K562 (cell line): ENCODE measurements at regions not wholly inside any gene's neighbourhood (a gene's known extent, or its start where the extent isn't known, plus 50 kb on each side); places are given as distances from the start of the nearest gene placed in this dataset.

ENCODE experiments used
- ATAC-seq: fragments of 200-7000 bp; cut with Tn5 transposase; 3 replicates; pipeline ENCODE4 v1.9.1; 2020; ENCODE audit warnings: moderate library complexity
- BruUV-seq: library from RNA; stranded (reverse); fragments of 400-500 nt; replicated peaks from 2 replicates; lab custom pipeline; 2021; lab: Mats Ljungman, UMichigan
- CTCF ChIA-PET: fragments of 300-600 bp; formaldehyde crosslinking; extraction: SDS; loops from one replicate; lab custom pipeline; 2021; ENCODE audit warnings: low intra/inter-chr PET ratio; lab: Yijun Ruan, JAX
- POLR2A ChIA-PET: fragments of 300-600, 350-650 bp; sonication (Branson Sonifier 250); formaldehyde crosslinking; extraction: SDS; loops from one replicate; lab custom pipeline; 2021; ENCODE audit warnings: antibody characterized with exemption, inconsistent platforms; lab: Yijun Ruan, JAX
- DNase-seq, 4 experiments: peaks; one replicate each; pipeline versions ENCODE4 v3.0.0 to v3.0.0-alpha.2; 2011 to 2018; ENCODE audit warnings: low spot score in 3 of 4, mixed read lengths in 3 of 4; ENCODE audit errors: extremely low read depth in 1 of 4
- FAIRE-seq: peaks from 2 replicates; lab custom pipeline; 2011; peaks lifted over from hg19 to GRCh38; lab: Jason Lieb, UNC
- H2AFZ ChIP-seq: 2 replicates; pipeline ENCODE4 v1.6.0; 2011; ENCODE audit warnings: low read depth, low read length, control low read depth, inconsistent platforms
- H3K27ac ChIP-seq: fragments of 200-600 bp; 3 replicates; pipeline ENCODE4 v1.8.0; 2011; ENCODE audit warnings: low read depth, mild to moderate bottlenecking, control low read depth, inconsistent platforms, low read length, moderate library complexity, mixed read lengths; ENCODE audit errors: extremely low read depth
- H3K27me3 ChIP-seq, 2 experiments: fragments of 300-600 bp in 1 of 2; 2 replicates in 1 of 2; 3 replicates in 1 of 2; pipeline versions ENCODE4 v1.6.0 to v1.8.0; 2011; ENCODE audit warnings: inconsistent platforms in 2 of 2, low read length in 2 of 2, mild to moderate bottlenecking in 1 of 2, mixed read lengths in 1 of 2, moderate library complexity in 1 of 2; ENCODE audit not compliant: control insufficient read depth in 2 of 2, insufficient read depth in 2 of 2
- H3K36me3 ChIP-seq: fragments of 300-600 bp; 3 replicates; pipeline ENCODE4 v1.8.0; 2011; ENCODE audit warnings: mild to moderate bottlenecking, low read length, inconsistent platforms; ENCODE audit not compliant: control insufficient read depth, insufficient read depth
- H3K4me1 ChIP-seq, 2 experiments: fragments of 200-600 bp in 1 of 2; replicated peaks in 1 of 2; 2 replicates in 1 of 2; 3 replicates in 1 of 2; pipeline versions ENCODE4 v1.5.1 to v1.8.0; 2011; ENCODE audit warnings: inconsistent platforms in 2 of 2, low read length in 2 of 2, mild to moderate bottlenecking in 1 of 2, mixed read lengths in 1 of 2, moderate library complexity in 1 of 2; ENCODE audit not compliant: control insufficient read depth in 2 of 2, insufficient read depth in 2 of 2
- H3K4me2 ChIP-seq: 2 replicates; pipeline ENCODE4 v1.6.1; 2011; ENCODE audit warnings: low read length, control low read depth, inconsistent platforms, mixed read lengths; ENCODE audit not compliant: insufficient read depth
- H3K4me3 ChIP-seq: fragments of 200-600 bp; sonication (generic), shearing (Covaris generic); 2 replicates; pipeline ENCODE4 v1.5.1; 2016; ENCODE audit warnings: control low read depth, inconsistent platforms
- H3K79me2 ChIP-seq: fragments of 200-600 bp; 3 replicates; pipeline ENCODE4 v1.8.0; 2011; ENCODE audit warnings: low read length, inconsistent platforms; ENCODE audit not compliant: control insufficient read depth, insufficient read depth
- H3K9ac ChIP-seq, 2 experiments: 2 replicates each; pipeline versions ENCODE4 v1.6.0 to v1.6.1; 2011; ENCODE audit warnings: low read depth in 2 of 2, low read length in 2 of 2, control low read depth in 1 of 2, inconsistent platforms in 1 of 2, mild to moderate bottlenecking in 1 of 2, mixed read lengths in 1 of 2; ENCODE audit not compliant: insufficient read depth in 1 of 2
- H3K9me1 ChIP-seq: one replicate; pipeline ENCODE4 v1.6.0; 2011; ENCODE audit warnings: inconsistent platforms, mild to moderate bottlenecking, low read length, moderate library complexity; ENCODE audit not compliant: control insufficient read depth, insufficient read depth
- H3K9me3 ChIP-seq: replicated peaks from 2 replicates; pipeline ENCODE4 v1.5.1; 2011; ENCODE audit warnings: low read depth, low read length, inconsistent platforms; ENCODE audit not compliant: control insufficient read depth, insufficient read depth
- H4K20me1 ChIP-seq: replicated peaks from 2 replicates; pipeline ENCODE4 v1.6.1; 2011; ENCODE audit warnings: low read length, inconsistent platforms, mixed read lengths; ENCODE audit not compliant: control insufficient read depth, insufficient read depth
- ARID2 ChIP-seq: fragments of 450-650 bp; IDR thresholded peaks from 2 replicates; pipeline ENCODE4 v1.6.1; 2017; ENCODE audit warnings: antibody characterized with exemption, mild to moderate bottlenecking
- CC2D1A ChIP-seq: fragments of 450-650 bp; IDR thresholded peaks from 2 replicates; pipeline ENCODE4 v1.6.1; 2017; ENCODE audit warnings: mild to moderate bottlenecking
- CREM ChIP-seq: IDR thresholded peaks from 2 replicates; pipeline ENCODE4 v1.6.1; 2014; ENCODE audit warnings: antibody characterized with exemption, low read depth
- ILK ChIP-seq: fragments of 450-650 bp; IDR thresholded peaks from 2 replicates; pipeline ENCODE4 v1.6.1; 2016; ENCODE audit warnings: missing genetic modification characterization, low read depth, mild to moderate bottlenecking, missing compliant biosample characterization, moderate library complexity, borderline replicate concordance
- POLR2A ChIP-seq: fragments of 450-650 bp; conservative IDR thresholded peaks from 2 replicates; pipeline ENCODE4 v1.6.1; 2016
- POLR2H ChIP-seq: IDR thresholded peaks from 2 replicates; pipeline ENCODE4 v1.6.1; 2016; ENCODE audit warnings: missing genetic modification characterization, low read depth, mild to moderate bottlenecking, control low read depth, missing compliant biosample characterization, moderate library complexity
- ZBED1 ChIP-seq: IDR thresholded peaks from 2 replicates; pipeline ENCODE4 v1.6.1; 2014
- WGBS: fragments of 100-300 bp; shearing (Covaris generic); methylation state at CpG from one replicate; pipeline ENCODE4 v1.1.6; 2016; ENCODE audit warnings: low coverage, mixed read lengths; ENCODE audit not compliant: insufficient coverage; ENCODE audit errors: missing lambda C conversion rate; 5-methylcytosine and 5-hydroxymethylcytosine counted together
- in situ Hi-C: fragments of 300-500 bp; cut with MboI; formaldehyde crosslinking; loops from 4 replicates; pipeline ENCODE4 v1.15.0; 2018; ENCODE audit warnings: inconsistent platforms, mixed read lengths
- intact Hi-C: fragments of 100-400 bp; cut with micrococcal nuclease; formaldehyde crosslinking; loops from 2 replicates; pipeline ENCODE4 v1.14.2; 2022
- TF ChIP-seq, protein P1 (sequence below): sonication (generic); formaldehyde crosslinking; IDR thresholded peaks from 2 replicates; pipeline ENCODE4 v1.8.1; 2022; ENCODE audit warnings: missing genetic modification reagents

DNA sequence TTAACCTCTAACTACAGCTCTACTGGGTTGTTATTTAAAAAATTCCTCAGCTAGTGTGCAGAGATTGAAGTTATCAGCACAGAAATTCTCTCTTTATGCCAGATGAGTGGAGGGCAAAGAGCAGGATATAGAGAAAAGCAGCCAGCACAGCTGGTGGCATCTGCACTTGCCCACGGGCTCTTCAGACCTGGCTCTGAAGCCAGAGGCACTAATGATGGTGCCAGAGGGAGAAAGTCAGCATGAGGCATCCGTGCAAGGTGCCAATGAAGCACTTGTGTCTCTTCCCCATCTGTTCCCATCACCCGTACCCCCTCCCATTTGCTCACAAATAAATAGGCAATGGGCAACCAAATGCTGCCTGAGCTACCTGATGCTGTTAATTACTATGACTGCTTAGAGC, 138.9 kb downstream of the OLFM4 start:
- H3K4me1 ChIP-seq, result no peaks in the 10 kb centered on the region
- H3K27ac ChIP-seq, result no peak overlapping the region
- intact Hi-C loops (no loop called here), in situ Hi-C loops (loop anchor here (25.0 kb wide), 1 partner anchor 555 kb away; no protein-coding TSS in a partner anchor)
- ATAC-seq, result no peak
- H3K36me3 ChIP-seq, result no peaks in the 10 kb centered on the region
- no peak overlapping the region for H3K4me2 ChIP-seq
- no peaks in the 10 kb centered on the region for H3K27me3 ChIP-seq
- H3K9me1 ChIP-seq, result no peaks in the 10 kb centered on the region
- TF ChIP-seq, protein P1, sequence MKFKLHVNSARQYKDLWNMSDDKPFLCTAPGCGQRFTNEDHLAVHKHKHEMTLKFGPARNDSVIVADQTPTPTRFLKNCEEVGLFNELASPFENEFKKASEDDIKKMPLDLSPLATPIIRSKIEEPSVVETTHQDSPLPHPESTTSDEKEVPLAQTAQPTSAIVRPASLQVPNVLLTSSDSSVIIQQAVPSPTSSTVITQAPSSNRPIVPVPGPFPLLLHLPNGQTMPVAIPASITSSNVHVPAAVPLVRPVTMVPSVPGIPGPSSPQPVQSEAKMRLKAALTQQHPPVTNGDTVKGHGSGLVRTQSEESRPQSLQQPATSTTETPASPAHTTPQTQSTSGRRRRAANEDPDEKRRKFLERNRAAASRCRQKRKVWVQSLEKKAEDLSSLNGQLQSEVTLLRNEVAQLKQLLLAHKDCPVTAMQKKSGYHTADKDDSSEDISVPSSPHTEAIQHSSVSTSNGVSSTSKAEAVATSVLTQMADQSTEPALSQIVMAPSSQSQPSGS (CRISPR knock-in tag), result no peak
- TF ChIP-seq POLR2A (no peak), ILK (no peak), CC2D1A (no peak), ZBED1 (no peak), ARID2 (no peak), CREM (no peak), POLR2H (tag) (no peak)
- H3K9ac ChIP-seq, result no peak overlapping the region
- WGBS, result 0% methylated on average over 3 of the region's 3 CpGs
- H3K79me2 ChIP-seq, result no peaks in the 10 kb centered on the region
- ChIA-PET POLR2A (interaction anchor here (0.5 to 0.6 kb wide), 2 partner anchors 32 to 1328 kb away, joined by 3 read pairs; no protein-coding TSS in a partner anchor), CTCF (no interaction called here)
- no peaks in the 10 kb centered on the region for H3K9me3 ChIP-seq
- H3K4me3 ChIP-seq, result no peak overlapping the region
- H2AFZ ChIP-seq, result no peak overlapping the region
- no peak for DNase-seq
- H4K20me1 ChIP-seq, result no peaks in the 10 kb centered on the region
- no peak for FAIRE-seq
- BruUV-seq, result no TSS peak
